ENCODE measurements at regions not wholly inside any gene's neighbourhood (a gene's known extent, or its start where the extent isn't known, plus 50 kb on each side); places are given as distances from the start of the nearest gene placed in this dataset.

- TF ChIP-seq GLI4 (tag by site-specific recombination; IDR thresholded peaks at IDR 0.05) (no peak), CTCF (tag by site-specific recombination; IDR thresholded peaks at IDR 0.05) (no peak), ZNF184 (tag by site-specific recombination; IDR thresholded peaks at IDR 0.05) (no peak), ZBTB21 (tag by site-specific recombination; IDR thresholded peaks at IDR 0.05) (no peak), TRIM28 (IDR thresholded peaks at IDR 0.05; ENCODE audit: borderline replicate concordance, low read length) (no peak)
Measured at GRCh38 chr1:215425138-215425537, 142.0 kb upstream of the KCTD3 start.

Data from HEK293 (cell line).